Heart right ventricle (tissue), 16 donors: ENCODE measurements at regions not wholly inside any gene's neighbourhood (a gene's known extent, or its start where the extent isn't known, plus 50 kb on each side); places are given as distances from the start of the nearest gene placed in this dataset.
A peak's percentile ranks its signal among the peaks of the same experiment; 100 is the strongest.

Experiments
- ATAC-seq, 8 donors: fragments of 200-7000 bp; cut with Tn5 transposase; one replicate each; pipeline ENCODE4 v1.9.1; 2020; ENCODE audit warnings: mild to moderate bottlenecking in 8 of 8, moderate library complexity in 8 of 8, moderate number of reproducible peaks in 1 of 8
- DNase-seq, 2 donors: peaks; one replicate each; pipeline ENCODE4 v3.0.0-alpha.2; 2020
- H3K27ac ChIP-seq, 10 donors: fragments of 200-600 bp; sonication (generic) in 2 of 10; one replicate each; pipeline versions ENCODE4 v1.5.0 to v1.8.0; 2020 to 2022; ENCODE audit warnings: mild to moderate bottlenecking in 3 of 10
- H3K27me3 ChIP-seq, 7 donors: fragments of 200-600 bp; one replicate each; pipeline ENCODE4 v1.8.0; 2021 to 2022; ENCODE audit warnings: mild to moderate bottlenecking in 2 of 7
- H3K36me3 ChIP-seq, 9 donors: fragments of 200-600 bp; sonication (generic) in 1 of 9; one replicate each; pipeline versions ENCODE4 v1.5.0 to v1.8.0; 2020 to 2022; ENCODE audit warnings: mild to moderate bottlenecking in 2 of 9
- H3K4me1 ChIP-seq, 9 donors: fragments of 200-600 bp; sonication (generic) in 1 of 9; one replicate each; pipeline versions ENCODE4 v1.5.0 to v1.8.0; 2020 to 2022; ENCODE audit warnings: mild to moderate bottlenecking in 4 of 9
- H3K4me3 ChIP-seq, 10 donors: fragments of 200-600 bp; sonication (generic) in 2 of 10; one replicate each; pipeline versions ENCODE4 v1.5.0 to v1.8.0; 2020 to 2022; ENCODE audit warnings: mild to moderate bottlenecking in 7 of 10, moderate library complexity in 2 of 10
- H3K9me3 ChIP-seq, 11 donors: fragments of 200-600 bp in 10 of 11; sonication (generic) in 2 of 11; one replicate each; pipeline versions ENCODE4 v1.5.0 to v1.8.0; 2013 to 2022; ENCODE audit warnings: mild to moderate bottlenecking in 2 of 11, control low read depth in 1 of 11, moderate library complexity in 1 of 11
- WGBS, 2 donors: extraction: QIAGEN DNeasy Blood & Tissue Kit; methylation state at CpG; one replicate each; pipeline ENCODE4 v1.1.7; 2013; ENCODE audit warnings: inconsistent platforms in 1 of 2; 5-methylcytosine and 5-hydroxymethylcytosine counted together
- intact Hi-C, 10 donors: fragments of 100-400 bp; cut with DNase I; formaldehyde crosslinking; loops; one replicate each; pipeline versions ENCODE4 v1.11.1 to v1.14.2; 2022
- TF ChIP-seq, protein P1 (sequence below), 9 donors: fragments of 200-600 bp; sonication (generic) in 2 of 9; IDR thresholded peaks; one replicate each; pipeline versions ENCODE4 v1.5.0 to v1.8.0; 2021 to 2022; ENCODE audit warnings: antibody characterized with exemption in 9 of 9, mild to moderate bottlenecking in 5 of 9, moderate library complexity in 1 of 9
- donor health status: Arrhythmogenic right ventricular cardiomyopathy.
- donor health status: ischemic (EF 13 %, LVEDD 7.1; RV severe dilation, severe dysfunction).
- donor health status: healthy with polysubstance abuse.
- donor health status: DM: no; HTN: yes; CAD: no.
- donor health status: DM: no; HTN: no; CAD: no.
- donor health status: ischemic (EF 25% LVEDD 6.9; RV normal size, moderate dysfunction).
- donor health status: ischemic (EF 25% LVEDD 5.7; RV mildly dilated, moderate dysfunction).
- donor health status: healthy.
- donor health status: DM: yes; HTN: yes; CAD: no.
- donor health status: Ischemic cardiomyopathy.
- donor health status: ischemic (EF 35%, LVEDD 5.7; RV mildly dilated, moderate dysfunction).
- donor health status: nonischemic (EF 11% LVEDD 7.7; RV severe dilation, severe dysfunction).
- donor health status: DM: yes; HTN: yes; CAD: no.
- donor health status: PGD.
- donor health status: ischemic (EF 29% LVEDD 5.4; RV normal size, mild dysfunction).
- donor health status: nonischemic (EF 23%, LVEDD 6.1; RV moderate dilation, normal function).

DNA sequence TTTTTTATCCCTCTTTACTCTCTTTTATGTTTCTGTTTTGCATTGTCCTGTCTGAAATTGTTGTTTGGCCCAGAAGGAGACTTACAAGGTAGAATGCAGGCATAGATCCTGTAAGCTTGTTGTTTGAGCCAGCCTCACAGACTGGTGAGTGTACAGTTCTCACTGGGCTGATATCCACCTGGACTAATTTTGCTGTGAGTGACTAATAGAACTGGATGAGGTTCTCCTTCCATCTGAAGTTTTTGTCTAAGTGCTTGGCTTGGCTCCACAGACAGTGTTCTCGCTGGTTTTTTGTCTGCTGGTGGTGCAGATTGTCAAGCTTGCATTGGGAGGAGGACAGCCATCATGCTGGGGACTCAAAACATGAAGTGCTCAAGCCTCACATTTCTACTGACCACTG is 495.7 kb downstream of the TSN start:
- Histone ChIP-seq H3K9me3 (peaks cover 0 to 5% (median 0%) of the 10 kb centered on the region in 11 donors), H3K36me3 (no peaks in the 10 kb centered on the region), H3K27ac (no peak overlapping the region), H3K27me3 (peaks cover 0 to 20% (median 5%) of the 10 kb centered on the region in 7 donors), H3K4me3 (no peak overlapping the region), H3K4me1 (no peaks in the 10 kb centered on the region)
- intact Hi-C loops: no loop called here
- 77 to 78% methylated on average over 1 of the region's 1 CpG for WGBS, 2 donors
- DNase-seq (no peak), ATAC-seq (no peak)
- TF ChIP-seq, protein P1, sequence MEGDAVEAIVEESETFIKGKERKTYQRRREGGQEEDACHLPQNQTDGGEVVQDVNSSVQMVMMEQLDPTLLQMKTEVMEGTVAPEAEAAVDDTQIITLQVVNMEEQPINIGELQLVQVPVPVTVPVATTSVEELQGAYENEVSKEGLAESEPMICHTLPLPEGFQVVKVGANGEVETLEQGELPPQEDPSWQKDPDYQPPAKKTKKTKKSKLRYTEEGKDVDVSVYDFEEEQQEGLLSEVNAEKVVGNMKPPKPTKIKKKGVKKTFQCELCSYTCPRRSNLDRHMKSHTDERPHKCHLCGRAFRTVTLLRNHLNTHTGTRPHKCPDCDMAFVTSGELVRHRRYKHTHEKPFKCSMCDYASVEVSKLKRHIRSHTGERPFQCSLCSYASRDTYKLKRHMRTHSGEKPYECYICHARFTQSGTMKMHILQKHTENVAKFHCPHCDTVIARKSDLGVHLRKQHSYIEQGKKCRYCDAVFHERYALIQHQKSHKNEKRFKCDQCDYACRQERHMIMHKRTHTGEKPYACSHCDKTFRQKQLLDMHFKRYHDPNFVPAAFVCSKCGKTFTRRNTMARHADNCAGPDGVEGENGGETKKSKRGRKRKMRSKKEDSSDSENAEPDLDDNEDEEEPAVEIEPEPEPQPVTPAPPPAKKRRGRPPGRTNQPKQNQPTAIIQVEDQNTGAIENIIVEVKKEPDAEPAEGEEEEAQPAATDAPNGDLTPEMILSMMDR (IDR thresholded peaks at IDR 0.05): no peak

DNA sequence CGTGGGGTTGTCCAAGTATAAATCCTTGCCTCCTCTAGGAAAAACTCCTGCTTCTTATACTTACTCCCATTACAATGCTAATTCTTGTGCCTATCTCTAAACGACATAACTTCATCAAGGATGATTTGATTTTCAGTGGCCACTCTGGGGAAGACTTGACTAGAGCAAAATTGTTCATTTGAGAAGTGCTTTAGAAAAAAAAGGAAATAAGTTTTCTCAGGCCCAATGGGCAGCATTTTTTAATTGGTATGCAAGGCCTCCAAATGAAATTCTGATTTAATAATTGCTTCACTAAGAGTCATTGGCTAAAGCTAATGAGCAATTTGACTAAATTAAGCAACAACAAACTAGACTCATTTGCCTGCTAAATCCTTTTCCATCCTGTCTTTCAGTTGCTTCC is 496.1 kb downstream of the TSN start:
- Histone ChIP-seq H3K9me3 (peaks cover 0 to 5% (median 0%) of the 10 kb centered on the region in 11 donors), H3K4me1 (no peaks in the 10 kb centered on the region), H3K36me3 (no peaks in the 10 kb centered on the region), H3K27ac (no peak overlapping the region), H3K27me3 (peaks cover 0 to 18% (median 5%) of the 10 kb centered on the region in 7 donors), H3K4me3 (no peak overlapping the region)
- 65 to 79% methylated on average over 2 of the region's 2 CpGs for WGBS, 2 donors
- DNase-seq (no peak), ATAC-seq (no peak)
- TF ChIP-seq, protein P1 (IDR thresholded peaks at IDR 0.05): no peak
- intact Hi-C loops: no loop called here

DNA sequence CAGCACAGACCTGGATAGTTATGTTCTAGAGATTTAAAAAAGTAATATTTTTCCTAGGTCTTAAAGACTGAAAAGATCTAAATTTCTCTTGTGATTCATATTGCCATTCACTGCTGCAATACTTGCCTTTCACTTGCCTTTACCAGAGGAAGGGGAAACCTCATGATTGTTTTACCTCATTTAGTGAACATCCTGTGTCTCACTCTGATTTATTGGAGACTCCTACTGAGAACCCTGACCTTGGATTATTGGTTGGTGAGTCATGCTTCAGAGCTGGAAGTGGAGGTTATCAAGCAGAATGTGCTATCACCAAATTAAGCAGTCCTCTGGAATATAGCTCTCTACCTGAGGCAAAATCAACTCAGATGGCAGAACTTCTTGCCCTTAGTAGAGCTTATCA is 500.5 kb downstream of the TSN start:
- Histone ChIP-seq H3K27me3 (peaks cover 0 to 10% (median 2%) of the 10 kb centered on the region in 7 donors), H3K36me3 (no peaks in the 10 kb centered on the region), H3K9me3 (peaks cover 0 to 5% (median 0%) of the 10 kb centered on the region in 11 donors), H3K4me3 (no peak overlapping the region), H3K27ac (no peak overlapping the region), H3K4me1 (no peaks in the 10 kb centered on the region)
- ATAC-seq (no peak), DNase-seq (no peak)
- intact Hi-C loops: no loop called here
- TF ChIP-seq, protein P1 (IDR thresholded peaks at IDR 0.05): no peak

DNA sequence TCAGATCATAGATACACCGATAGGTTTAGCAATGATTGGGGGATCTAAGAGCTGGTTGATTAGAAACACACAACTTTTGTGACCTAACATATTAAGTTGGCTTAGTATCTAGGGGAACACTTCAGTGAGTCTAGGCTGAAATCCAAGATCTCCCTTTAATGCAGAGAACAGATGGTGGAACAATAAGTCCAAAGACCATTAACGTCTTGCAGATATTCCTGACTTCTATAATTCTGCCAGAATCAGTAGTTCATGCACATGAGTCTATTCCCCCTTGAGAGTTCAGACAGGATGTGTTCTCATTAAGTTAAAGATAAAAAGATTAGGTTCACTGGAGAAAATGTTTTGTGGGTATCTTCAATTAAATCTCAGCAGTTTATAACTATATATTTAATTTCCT is 506.5 kb downstream of the TSN start:
- peaks cover 0 to 7% (median 0%) of the 10 kb centered on the region in 7 donors for H3K27me3 ChIP-seq
- no peaks in the 10 kb centered on the region for H3K9me3 ChIP-seq
- no peaks in the 10 kb centered on the region for H3K36me3 ChIP-seq
- TF ChIP-seq, protein P1 (IDR thresholded peaks at IDR 0.05): no peak
- DNase-seq: no peak
- no peak overlapping the region for H3K27ac ChIP-seq
- intact Hi-C loops: no loop called here
- H3K4me3 ChIP-seq: no peak overlapping the region
- WGBS, 2 donors: 41 to 59% methylated on average over 2 of the region's 2 CpGs
- peak in 5 of 8 donors; percentile 22 to 82 (median 49) for ATAC-seq
- peaks cover 0 to 13% (median 0%) of the 10 kb centered on the region in 9 donors for H3K4me1 ChIP-seq
